Epithelial cell of esophagus (primary cell): ENCODE measurements at regions not wholly inside any gene's neighbourhood (a gene's known extent, or its start where the extent isn't known, plus 50 kb on each side); places are given as distances from the start of the nearest gene placed in this dataset.

Source experiments
- DNase-seq: peaks from one replicate; pipeline ENCODE4 v3.0.0; 2010; ENCODE audit warnings: low read depth
- H3K4me3 ChIP-seq: 2 replicates; pipeline ENCODE4 v1.5.1; 2011; ENCODE audit warnings: mild to moderate bottlenecking, low read length, control low read depth
- CTCF ChIP-seq: IDR thresholded peaks from 2 replicates; pipeline ENCODE4 v1.5.1; 2011; ENCODE audit warnings: low read depth, mild to moderate bottlenecking, low read length, control low read depth, inconsistent platforms; ENCODE audit not compliant: insufficient read depth; ENCODE audit errors: missing control alignments

GRCh38 chr6:1499777-1500176 is 109.9 kb upstream of the FOXC1 start:
- H3K4me3 ChIP-seq, result no peak overlapping the region
- no peak for TF ChIP-seq CTCF
- no peak for DNase-seq

GRCh38 chr6:1500913-1501312 is 108.8 kb upstream of the FOXC1 start:
- TF ChIP-seq CTCF, result no peak
- no peak overlapping the region for H3K4me3 ChIP-seq
- DNase-seq, result no peak

GRCh38 chr6:1502041-1502440 is 107.7 kb upstream of the FOXC1 start:
- no peak for TF ChIP-seq CTCF

GRCh38 chr6:1503811-1504210 is 105.9 kb upstream of the FOXC1 start:
- H3K4me3 ChIP-seq, result no peak overlapping the region
- no peak for TF ChIP-seq CTCF
- DNase-seq, result no peak

More at GRCh38 chr6:1502041-1502440, 107.7 kb upstream of the FOXC1 start:
- DNase-seq, result no peak
- H3K4me3 ChIP-seq, result no peak overlapping the region

- no peak for TF ChIP-seq CTCF
- no peak overlapping the region for H3K4me3 ChIP-seq
- no peak for DNase-seq
These were observed 105.2 kb upstream of the FOXC1 start for GRCh38 chr6:1504465-1504864.

GRCh38 chr6:1507251-1507650 is 102.5 kb upstream of the FOXC1 start:
- TF ChIP-seq CTCF, result no peak
- no peak overlapping the region for H3K4me3 ChIP-seq
- DNase-seq, result no peak

- DNase-seq, result no peak
- no peak overlapping the region for H3K4me3 ChIP-seq
- TF ChIP-seq CTCF, result no peak
These were observed 100.5 kb upstream of the FOXC1 start for GRCh38 chr6:1509241-1509640.
